Keratinocyte (primary cell): ENCODE measurements at regions not wholly inside any gene's neighbourhood (a gene's known extent, or its start where the extent isn't known, plus 50 kb on each side); places are given as distances from the start of the nearest gene placed in this dataset.

Experiments used
- DNase-seq: peaks from one replicate; pipeline ENCODE4 v3.0.0-alpha.2; 2011; ENCODE audit warnings: low read depth, missing footprints, low spot score
- FAIRE-seq: peaks from 2 replicates; lab custom pipeline; 2011; peaks lifted over from hg19 to GRCh38; lab: Jason Lieb, UNC
- H2AFZ ChIP-seq: 2 replicates; pipeline ENCODE4 v1.6.0; 2012; ENCODE audit warnings: low read length, control low read depth, inconsistent platforms; ENCODE audit not compliant: control insufficient read depth
- H3K27ac ChIP-seq: 2 replicates; pipeline ENCODE4 v1.5.1; 2011; ENCODE audit warnings: low read length; ENCODE audit not compliant: control insufficient read depth, insufficient read depth
- H3K27me3 ChIP-seq: 3 replicates; pipeline ENCODE4 v1.6.0; 2011; ENCODE audit warnings: low read length; ENCODE audit not compliant: control insufficient read depth, insufficient read depth; ENCODE audit errors: extremely low read depth
- H3K36me3 ChIP-seq, 2 experiments: 2 replicates in 1 of 2; 3 replicates in 1 of 2; pipeline ENCODE4 v1.5.1; 2011; ENCODE audit warnings: low read length in 2 of 2, mild to moderate bottlenecking in 1 of 2; ENCODE audit not compliant: control insufficient read depth in 2 of 2, insufficient read depth in 2 of 2; ENCODE audit errors: extremely low read depth in 1 of 2
- H3K4me1 ChIP-seq: 3 replicates; pipeline ENCODE4 v1.5.1; 2011; ENCODE audit warnings: low read length; ENCODE audit not compliant: control insufficient read depth, insufficient read depth; ENCODE audit errors: extremely low read depth
- H3K4me2 ChIP-seq: 3 replicates; pipeline ENCODE4 v1.6.0; 2011; ENCODE audit warnings: low read depth, low read length; ENCODE audit not compliant: control insufficient read depth, insufficient read depth; ENCODE audit errors: extremely low read depth
- H3K4me3 ChIP-seq, 3 experiments: fragments of 200-600 bp in 1 of 3; sonication (generic) in 1 of 3; 2 replicates in 2 of 3; 3 replicates in 1 of 3; pipeline ENCODE4 v1.5.1; 2011 to 2016; ENCODE audit warnings: low read length in 3 of 3, mild to moderate bottlenecking in 3 of 3, control low read depth in 2 of 3, inconsistent platforms in 1 of 3, low read depth in 1 of 3, mixed read lengths in 1 of 3, mixed run types in 1 of 3, moderate library complexity in 1 of 3; ENCODE audit not compliant: control insufficient read depth in 2 of 3, insufficient read depth in 2 of 3; ENCODE audit errors: extremely low read depth in 1 of 3
- H3K79me2 ChIP-seq: 2 replicates; pipeline ENCODE4 v1.6.0; 2012; ENCODE audit warnings: low read length; ENCODE audit not compliant: control insufficient read depth, insufficient read depth
- H3K9ac ChIP-seq: 3 replicates; pipeline ENCODE4 v1.6.0; 2011; ENCODE audit warnings: low read length; ENCODE audit not compliant: control insufficient read depth, insufficient read depth; ENCODE audit errors: extremely low read depth
- H3K9me1 ChIP-seq: 3 replicates; pipeline ENCODE4 v1.6.0; 2011; ENCODE audit warnings: low read length; ENCODE audit not compliant: control insufficient read depth, insufficient read depth; ENCODE audit errors: extremely low read depth
- H3K9me3 ChIP-seq: 2 replicates; pipeline ENCODE4 v1.5.1; 2012; ENCODE audit warnings: low read depth, low read length; ENCODE audit not compliant: control insufficient read depth
- H4K20me1 ChIP-seq: 3 replicates; pipeline ENCODE4 v1.6.0; 2011; ENCODE audit warnings: low read length; ENCODE audit not compliant: control insufficient read depth, insufficient read depth; ENCODE audit errors: extremely low read depth
- EZH2 ChIP-seq: IDR thresholded peaks from one replicate; pipeline ENCODE4 v1.6.1; 2012; ENCODE audit warnings: inconsistent platforms, mild to moderate bottlenecking, low read length, moderate library complexity
- dilution Hi-C: fragments of 300-500 bp; cut with MboI; formaldehyde crosslinking; loops from one replicate; pipeline ENCODE4 v1.7.0; 2020; ENCODE audit warnings: low sequenced_read_pairs; ENCODE audit not compliant: extremely low pct_ligation_motif_present
- TF ChIP-seq, protein P1 (sequence below), 3 experiments: IDR thresholded peaks in 1 of 3; conservative IDR thresholded peaks in 1 of 3; optimal IDR thresholded peaks in 1 of 3; 2 replicates in 2 of 3; 3 replicates in 1 of 3; pipeline versions ENCODE3 to v1.5.1; 2011; ENCODE audit warnings: low read length in 3 of 3, mild to moderate bottlenecking in 3 of 3, moderate library complexity in 2 of 3, control low read depth in 1 of 3, inconsistent platforms in 1 of 3; ENCODE audit not compliant: insufficient read depth in 2 of 3; ENCODE audit errors: extremely low read depth in 1 of 3

DNA sequence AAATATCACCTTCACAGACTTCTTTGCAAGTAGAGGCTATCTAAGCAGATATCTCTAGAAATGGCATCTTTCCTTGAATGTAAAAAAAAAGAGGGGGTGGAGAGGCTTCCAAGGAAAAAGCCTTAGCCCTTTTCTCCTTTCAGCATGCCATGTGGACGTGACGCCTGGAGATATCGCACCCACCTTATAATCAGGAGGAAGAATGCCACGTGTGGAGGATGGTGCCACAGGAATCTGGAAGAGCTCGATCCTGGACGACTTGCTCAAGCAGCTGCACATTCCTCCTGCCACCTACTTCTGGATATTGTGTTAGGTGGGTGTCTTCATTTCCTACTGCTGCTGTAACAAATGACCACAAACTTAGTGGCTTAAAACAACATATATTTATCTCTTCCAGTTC is 203.6 kb downstream of the NUAK1 start:
- Histone ChIP-seq H3K36me3 (no peaks in the 10 kb centered on the region), H4K20me1 (no peaks in the 10 kb centered on the region), H3K9me1 (no peaks in the 10 kb centered on the region), H2AFZ (no peak overlapping the region), H3K9ac (no peak overlapping the region), H3K4me2 (peak overlapping the region; percentile 20), H3K79me2 (no peaks in the 10 kb centered on the region), H3K27ac (peak overlapping the region; percentile 72), H3K9me3 (no peaks in the 10 kb centered on the region), H3K27me3 (no peaks in the 10 kb centered on the region), H3K4me1 (peaks cover 80% of the 10 kb centered on the region), H3K4me3 (no peak overlapping the region)
- peak; percentile 95 for FAIRE-seq
- dilution Hi-C loops = no loop called here
- DNase-seq = peak; percentile 73
- no peak for TF ChIP-seq EZH2
- TF ChIP-seq, protein P1, sequence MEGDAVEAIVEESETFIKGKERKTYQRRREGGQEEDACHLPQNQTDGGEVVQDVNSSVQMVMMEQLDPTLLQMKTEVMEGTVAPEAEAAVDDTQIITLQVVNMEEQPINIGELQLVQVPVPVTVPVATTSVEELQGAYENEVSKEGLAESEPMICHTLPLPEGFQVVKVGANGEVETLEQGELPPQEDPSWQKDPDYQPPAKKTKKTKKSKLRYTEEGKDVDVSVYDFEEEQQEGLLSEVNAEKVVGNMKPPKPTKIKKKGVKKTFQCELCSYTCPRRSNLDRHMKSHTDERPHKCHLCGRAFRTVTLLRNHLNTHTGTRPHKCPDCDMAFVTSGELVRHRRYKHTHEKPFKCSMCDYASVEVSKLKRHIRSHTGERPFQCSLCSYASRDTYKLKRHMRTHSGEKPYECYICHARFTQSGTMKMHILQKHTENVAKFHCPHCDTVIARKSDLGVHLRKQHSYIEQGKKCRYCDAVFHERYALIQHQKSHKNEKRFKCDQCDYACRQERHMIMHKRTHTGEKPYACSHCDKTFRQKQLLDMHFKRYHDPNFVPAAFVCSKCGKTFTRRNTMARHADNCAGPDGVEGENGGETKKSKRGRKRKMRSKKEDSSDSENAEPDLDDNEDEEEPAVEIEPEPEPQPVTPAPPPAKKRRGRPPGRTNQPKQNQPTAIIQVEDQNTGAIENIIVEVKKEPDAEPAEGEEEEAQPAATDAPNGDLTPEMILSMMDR (optimal IDR thresholded peaks at IDR 0.05 in 1 of 3, IDR thresholded peaks at IDR 0.05 in 1 of 3, conservative IDR thresholded peaks at IDR 0.05 in 1 of 3; ENCODE audit: extremely low read depth in 1 of 3, insufficient read depth in 2 of 3, low read length in 3 of 3) = no peak

DNA sequence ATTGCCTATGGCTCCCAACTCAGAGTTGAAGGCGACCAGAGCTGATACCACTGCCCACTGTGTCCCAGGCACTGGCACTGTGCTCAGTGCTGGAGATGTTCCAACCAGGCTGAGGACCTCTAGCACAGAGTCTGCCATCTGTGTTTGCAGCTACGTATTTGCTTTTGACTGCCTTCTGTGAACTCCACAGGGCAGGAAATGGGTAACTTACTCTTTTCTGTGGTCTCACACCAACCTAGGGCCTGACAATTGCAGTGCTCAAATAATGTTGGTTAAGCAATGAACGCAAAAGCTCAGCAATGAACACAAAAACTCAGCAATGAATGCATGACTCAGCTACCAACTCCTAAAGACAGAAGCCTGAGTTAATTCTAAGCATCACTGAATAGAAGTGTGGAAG is 202.8 kb downstream of the NUAK1 start:
- Histone ChIP-seq H4K20me1 (no peaks in the 10 kb centered on the region), H3K4me1 (peaks cover 86% of the 10 kb centered on the region), H3K36me3 (no peaks in the 10 kb centered on the region), H3K9me3 (no peaks in the 10 kb centered on the region), H3K4me2 (no peak overlapping the region), H3K27me3 (no peaks in the 10 kb centered on the region), H3K9ac (no peak overlapping the region), H3K79me2 (no peaks in the 10 kb centered on the region), H2AFZ (no peak overlapping the region), H3K4me3 (no peak overlapping the region), H3K9me1 (no peaks in the 10 kb centered on the region), H3K27ac (peak overlapping the region; percentile 8)
- FAIRE-seq = peak; percentile 34
- dilution Hi-C loops = no loop called here
- no peak for DNase-seq
- TF ChIP-seq EZH2 = no peak
- TF ChIP-seq, protein P1 (optimal IDR thresholded peaks at IDR 0.05 in 1 of 3, IDR thresholded peaks at IDR 0.05 in 1 of 3, conservative IDR thresholded peaks at IDR 0.05 in 1 of 3; ENCODE audit: extremely low read depth in 1 of 3, insufficient read depth in 2 of 3, low read length in 3 of 3) = no peak
